ENCODE measurements at regions not wholly inside any gene's neighbourhood (a gene's known extent, or its start where the extent isn't known, plus 50 kb on each side); places are given as distances from the start of the nearest gene placed in this dataset.

DNA sequence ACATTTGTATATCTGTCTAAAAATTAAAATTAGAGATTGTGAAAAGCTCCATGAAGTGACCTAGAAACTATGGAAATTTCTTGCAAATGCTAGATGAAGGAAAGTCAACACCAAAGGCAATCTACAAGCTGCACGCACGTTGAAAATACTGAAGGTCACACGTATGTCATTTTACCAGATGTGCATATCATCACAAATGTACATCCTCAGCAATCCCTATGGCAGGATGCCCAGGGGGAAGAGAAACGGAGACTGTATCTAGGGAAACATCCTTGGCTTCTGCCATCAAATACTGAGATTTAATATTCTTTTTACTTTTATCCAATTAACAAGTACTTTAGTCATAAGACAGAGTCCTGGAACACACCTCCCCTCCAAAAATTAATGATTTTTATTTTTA, 672.0 kb downstream of the RNF144B start:
- BruUV-seq (replicated peaks): no TSS peak
- H3K27me3 ChIP-seq (ENCODE audit: insufficient read depth, low read length): no peaks in the 10 kb centered on the region
- no peak overlapping the region for H3K4me2 ChIP-seq (ENCODE audit: low read length)
- DNase-seq (ENCODE audit: low read depth, low spot score) (no peak), ATAC-seq (no peak)
- 0 out of 4 replicates have a peak, but pooled peaks cover 0 to 3% of the 10 kb centered on the region in 2 experiments for H3K9me3 ChIP-seq (ENCODE audit: control insufficient read depth in 1 of 2, insufficient read depth in 1 of 2, low read depth in 1 of 2, low read length in 2 of 2)
- POLR2A ChIA-PET: no interaction called here
- H3K27ac ChIP-seq (ENCODE audit: low read depth, low read length): no peak overlapping the region
- TF ChIP-seq, protein P1, sequence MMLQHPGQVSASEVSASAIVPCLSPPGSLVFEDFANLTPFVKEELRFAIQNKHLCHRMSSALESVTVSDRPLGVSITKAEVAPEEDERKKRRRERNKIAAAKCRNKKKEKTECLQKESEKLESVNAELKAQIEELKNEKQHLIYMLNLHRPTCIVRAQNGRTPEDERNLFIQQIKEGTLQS (IDR thresholded peaks at IDR 0.05): no peak
- RAD21 ChIA-PET (ENCODE audit: low non-redundant PET in 1 of 2, low total read pairs in 2 of 2, uncharacterized antibody in 2 of 2, unreplicated experiment in 2 of 2): no interaction called here
- no peaks in the 10 kb centered on the region for H3K4me1 ChIP-seq (ENCODE audit: control insufficient read depth in 1 of 2, insufficient read depth in 2 of 2, low read length in 2 of 2)
- no peaks in the 10 kb centered on the region for H3K9me2 ChIP-seq (ENCODE audit: insufficient read depth)
- H2AFZ ChIP-seq (ENCODE audit: low read depth, low read length, poor library complexity, severe bottlenecking): no peak overlapping the region
- no peaks in the 10 kb centered on the region for H4K20me1 ChIP-seq (ENCODE audit: insufficient read depth)
- no peaks in the 10 kb centered on the region for H3K79me2 ChIP-seq (ENCODE audit: insufficient read depth, low read length)
- H3K4me3 ChIP-seq (replicated peaks in 1 of 2; ENCODE audit: low read depth in 1 of 2, low read length in 2 of 2): no peak overlapping the region
- no peak overlapping the region for H3K9ac ChIP-seq (ENCODE audit: low read length)
- CTCF ChIA-PET: no interaction called here
- intact Hi-C loops (cut with micrococcal nuclease): no loop called here
- no peaks in the 10 kb centered on the region for H3K36me3 ChIP-seq (ENCODE audit: control insufficient read depth in 1 of 2, insufficient read depth in 2 of 2, low read length in 2 of 2)

DNA sequence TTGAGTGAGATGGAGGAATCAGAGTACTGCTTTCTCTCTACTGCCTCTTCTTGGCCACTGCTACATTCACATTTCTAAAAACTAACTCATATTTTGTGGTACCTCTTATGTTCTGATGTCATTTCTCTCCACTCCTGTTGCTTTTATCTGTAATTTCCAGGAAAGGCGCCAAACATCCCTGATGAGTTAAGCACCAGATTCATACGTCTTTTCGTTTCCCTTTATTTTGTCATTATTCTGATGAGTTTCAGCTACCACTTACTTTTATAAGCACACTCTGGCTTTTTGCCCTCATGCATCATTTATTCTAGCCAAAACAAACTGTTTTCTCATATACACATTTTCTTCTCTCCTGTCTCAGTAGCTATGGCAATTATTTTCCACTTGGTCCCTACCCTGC, 680.0 kb downstream of the RNF144B start:
- ChIA-PET CTCF (no interaction called here), POLR2A (no interaction called here), RAD21 (ENCODE audit: low non-redundant PET in 1 of 2, low total read pairs in 2 of 2, uncharacterized antibody in 2 of 2, unreplicated experiment in 2 of 2) (no interaction called here)
- Histone ChIP-seq H2AFZ (ENCODE audit: low read depth, low read length, poor library complexity, severe bottlenecking) (no peak overlapping the region), H3K27me3 (ENCODE audit: insufficient read depth, low read length) (no peaks in the 10 kb centered on the region), H3K9me3 (ENCODE audit: control insufficient read depth in 1 of 2, insufficient read depth in 1 of 2, low read depth in 1 of 2, low read length in 2 of 2) (0 out of 4 replicates have a peak, but pooled peaks cover 0 to 3% of the 10 kb centered on the region in 2 experiments), H3K4me1 (ENCODE audit: control insufficient read depth in 1 of 2, insufficient read depth in 2 of 2, low read length in 2 of 2) (no peaks in the 10 kb centered on the region), H3K79me2 (ENCODE audit: insufficient read depth, low read length) (no peaks in the 10 kb centered on the region), H4K20me1 (ENCODE audit: insufficient read depth) (no peaks in the 10 kb centered on the region), H3K9ac (ENCODE audit: low read length) (no peak overlapping the region), H3K9me2 (ENCODE audit: insufficient read depth) (no peaks in the 10 kb centered on the region), H3K27ac (ENCODE audit: low read depth, low read length) (no peak overlapping the region), H3K36me3 (ENCODE audit: control insufficient read depth in 1 of 2, insufficient read depth in 2 of 2, low read length in 2 of 2) (no peaks in the 10 kb centered on the region), H3K4me2 (ENCODE audit: low read length) (no peak overlapping the region), H3K4me3 (replicated peaks in 1 of 2; ENCODE audit: low read depth in 1 of 2, low read length in 2 of 2) (no peak overlapping the region)
- TF ChIP-seq EGR1 (IDR thresholded peaks at IDR 0.05; ENCODE audit: low read depth): no peak
- no peak for TF ChIP-seq CBX3 (IDR thresholded peaks at IDR 0.05; ENCODE audit: low read depth)
- TF ChIP-seq, protein P2, sequence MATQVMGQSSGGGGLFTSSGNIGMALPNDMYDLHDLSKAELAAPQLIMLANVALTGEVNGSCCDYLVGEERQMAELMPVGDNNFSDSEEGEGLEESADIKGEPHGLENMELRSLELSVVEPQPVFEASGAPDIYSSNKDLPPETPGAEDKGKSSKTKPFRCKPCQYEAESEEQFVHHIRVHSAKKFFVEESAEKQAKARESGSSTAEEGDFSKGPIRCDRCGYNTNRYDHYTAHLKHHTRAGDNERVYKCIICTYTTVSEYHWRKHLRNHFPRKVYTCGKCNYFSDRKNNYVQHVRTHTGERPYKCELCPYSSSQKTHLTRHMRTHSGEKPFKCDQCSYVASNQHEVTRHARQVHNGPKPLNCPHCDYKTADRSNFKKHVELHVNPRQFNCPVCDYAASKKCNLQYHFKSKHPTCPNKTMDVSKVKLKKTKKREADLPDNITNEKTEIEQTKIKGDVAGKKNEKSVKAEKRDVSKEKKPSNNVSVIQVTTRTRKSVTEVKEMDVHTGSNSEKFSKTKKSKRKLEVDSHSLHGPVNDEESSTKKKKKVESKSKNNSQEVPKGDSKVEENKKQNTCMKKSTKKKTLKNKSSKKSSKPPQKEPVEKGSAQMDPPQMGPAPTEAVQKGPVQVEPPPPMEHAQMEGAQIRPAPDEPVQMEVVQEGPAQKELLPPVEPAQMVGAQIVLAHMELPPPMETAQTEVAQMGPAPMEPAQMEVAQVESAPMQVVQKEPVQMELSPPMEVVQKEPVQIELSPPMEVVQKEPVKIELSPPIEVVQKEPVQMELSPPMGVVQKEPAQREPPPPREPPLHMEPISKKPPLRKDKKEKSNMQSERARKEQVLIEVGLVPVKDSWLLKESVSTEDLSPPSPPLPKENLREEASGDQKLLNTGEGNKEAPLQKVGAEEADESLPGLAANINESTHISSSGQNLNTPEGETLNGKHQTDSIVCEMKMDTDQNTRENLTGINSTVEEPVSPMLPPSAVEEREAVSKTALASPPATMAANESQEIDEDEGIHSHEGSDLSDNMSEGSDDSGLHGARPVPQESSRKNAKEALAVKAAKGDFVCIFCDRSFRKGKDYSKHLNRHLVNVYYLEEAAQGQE (IDR thresholded peaks at IDR 0.05; ENCODE audit: low read depth): no peak
- BruUV-seq (replicated peaks): no TSS peak
- no peak for DNase-seq (ENCODE audit: low read depth, low spot score)
- no peak for ATAC-seq
- intact Hi-C loops (cut with micrococcal nuclease): no loop called here
